H1 (cell line): ENCODE measurements at regions not wholly inside any gene's neighbourhood (a gene's known extent, or its start where the extent isn't known, plus 50 kb on each side); places are given as distances from the start of the nearest gene placed in this dataset.

Experiments used
- CTCF ChIA-PET: fragments of 300-600 bp; sonication (Branson Sonifier 250); formaldehyde crosslinking; loops from one replicate; lab custom pipeline; 2021; ENCODE audit not compliant: partially characterized antibody; lab: Charles Lee
- POLR2A ChIA-PET: fragments of 300-600 bp; sonication (Branson Sonifier 250); formaldehyde crosslinking; loops from one replicate; lab custom pipeline; 2021; ENCODE audit warnings: inconsistent platforms; ENCODE audit not compliant: partially characterized antibody; lab: Charles Lee
- DNase-seq, 2 experiments: peaks; one replicate each; pipeline versions ENCODE4 v3.0.0 to v3.0.0-alpha.2; 2010 to 2022; ENCODE audit warnings: low spot score in 2 of 2, low read depth in 1 of 2, mixed read lengths in 1 of 2
- FAIRE-seq: peaks from 2 replicates; lab custom pipeline; 2011; peaks lifted over from hg19 to GRCh38; lab: Jason Lieb, UNC
- H2AFZ ChIP-seq: 2 replicates; pipeline ENCODE4 v1.8.1; 2012; ENCODE audit warnings: low read length, inconsistent platforms
- H2AK5ac ChIP-seq: 2 replicates; pipeline ENCODE4 v1.6.1; 2013; ENCODE audit warnings: low read depth, low read length
- H2BK120ac ChIP-seq: replicated peaks from 2 replicates; pipeline ENCODE3; 2013; ENCODE audit warnings: low read depth, low read length, inconsistent platforms
- H2BK12ac ChIP-seq: 2 replicates; pipeline ENCODE4 v1.6.1; 2013; ENCODE audit warnings: low read depth, low read length
- H2BK15ac ChIP-seq: 2 replicates; pipeline ENCODE4 v1.6.1; 2013; ENCODE audit warnings: low read length
- H2BK20ac ChIP-seq: 2 replicates; pipeline ENCODE4 v1.6.1; 2013; ENCODE audit warnings: low read length
- H2BK5ac ChIP-seq: 2 replicates; pipeline ENCODE4 v1.6.1; 2013; ENCODE audit warnings: low read depth, low read length
- H3K14ac ChIP-seq: 2 replicates; pipeline ENCODE4 v1.6.1; 2013; ENCODE audit warnings: inconsistent platforms; ENCODE audit not compliant: insufficient read length
- H3K18ac ChIP-seq: 2 replicates; pipeline ENCODE4 v1.6.1; 2013; ENCODE audit warnings: low read length; ENCODE audit errors: extremely low read depth
- H3K23ac ChIP-seq: 2 replicates; pipeline ENCODE4 v1.6.1; 2013; ENCODE audit warnings: inconsistent platforms; ENCODE audit not compliant: insufficient read length
- H3K23me2 ChIP-seq: 2 replicates; pipeline ENCODE4 v1.6.1; 2013; ENCODE audit warnings: low read depth, low read length
- H3K27ac ChIP-seq: 2 replicates; pipeline ENCODE4 v1.6.1; 2011; ENCODE audit warnings: low read depth, low read length, inconsistent platforms
- H3K27me3 ChIP-seq, 4 experiments: replicated peaks in 1 of 4; 1 replicate in 1 of 4; 2 replicates in 3 of 4; pipeline versions ENCODE4 v1.6.1 to v1.8.1; 2011 to 2013; ENCODE audit warnings: low read length in 3 of 4, mild to moderate bottlenecking in 3 of 4, inconsistent platforms in 2 of 4, mixed read lengths in 2 of 4, moderate library complexity in 1 of 4; ENCODE audit not compliant: control insufficient read depth in 3 of 4, insufficient read depth in 3 of 4; ENCODE audit errors: extremely low read depth in 1 of 4
- H3K36me3 ChIP-seq, 4 experiments: 2 replicates each; pipeline versions ENCODE4 v1.6.1 to v1.8.1; 2011 to 2013; ENCODE audit warnings: mild to moderate bottlenecking in 4 of 4, low read length in 3 of 4, moderate library complexity in 2 of 4, control low read depth in 1 of 4, inconsistent platforms in 1 of 4; ENCODE audit not compliant: insufficient read depth in 4 of 4, control insufficient read depth in 2 of 4
- H3K4ac ChIP-seq: replicated peaks from 2 replicates; pipeline ENCODE3; 2013; ENCODE audit warnings: low read length, low read depth, mixed read lengths, inconsistent platforms; ENCODE audit not compliant: insufficient read length
- H3K4me1 ChIP-seq, 4 experiments: replicated peaks in 1 of 4; 1 replicate in 1 of 4; 2 replicates in 3 of 4; pipeline versions ENCODE4 v1.6.1 to v1.8.1; 2011 to 2013; ENCODE audit warnings: low read length in 3 of 4, inconsistent platforms in 2 of 4, mixed read lengths in 1 of 4; ENCODE audit not compliant: insufficient read depth in 4 of 4, control insufficient read depth in 3 of 4
- H3K4me2 ChIP-seq, 2 experiments: 2 replicates each; pipeline versions ENCODE4 v1.6.1 to v1.8.1; 2011 to 2013; ENCODE audit warnings: low read depth in 2 of 2, low read length in 2 of 2, control low read depth in 1 of 2, inconsistent platforms in 1 of 2, mild to moderate bottlenecking in 1 of 2; ENCODE audit not compliant: insufficient read depth in 1 of 2
- H3K4me3 ChIP-seq, 4 experiments: fragments of 200-600, 300-600 bp in 1 of 4; sonication (generic), shearing (Covaris generic), sonication (Bioruptor Twin) in 1 of 4; 2 replicates each; pipeline versions ENCODE4 v1.5.1 to v1.8.1; 2011 to 2016; ENCODE audit warnings: low read length in 4 of 4, low read depth in 3 of 4, control low read depth in 2 of 4, inconsistent platforms in 2 of 4, mild to moderate bottlenecking in 2 of 4, mixed read lengths in 1 of 4, moderate library complexity in 1 of 4; ENCODE audit not compliant: insufficient read depth in 2 of 4; ENCODE audit errors: extremely low read depth in 1 of 4
- H3K56ac ChIP-seq: replicated peaks from 2 replicates; pipeline ENCODE3; 2013; ENCODE audit warnings: low read depth, mild to moderate bottlenecking, mixed read lengths, low read length, inconsistent platforms; ENCODE audit not compliant: insufficient read length
- H3K79me1 ChIP-seq: 2 replicates; pipeline ENCODE4 v1.6.1; 2013; ENCODE audit warnings: low read depth, low read length, control low read depth
- H3K79me2 ChIP-seq, 2 experiments: 2 replicates each; pipeline versions ENCODE4 v1.6.1 to v1.8.1; 2012 to 2013; ENCODE audit warnings: low read length in 2 of 2, mild to moderate bottlenecking in 2 of 2, inconsistent platforms in 1 of 2; ENCODE audit not compliant: insufficient read depth in 2 of 2, control insufficient read depth in 1 of 2
- H3K9ac ChIP-seq, 4 experiments: replicated peaks in 1 of 4; 1 replicate in 1 of 4; 2 replicates in 3 of 4; pipeline versions ENCODE4 v1.6.1 to v1.8.1; 2011 to 2013; ENCODE audit warnings: low read depth in 3 of 4, low read length in 3 of 4, control low read depth in 2 of 4, mild to moderate bottlenecking in 2 of 4, moderate library complexity in 2 of 4, inconsistent platforms in 1 of 4; ENCODE audit errors: extremely low read depth in 1 of 4
- H3K9me3 ChIP-seq, 2 experiments: 2 replicates each; pipeline versions ENCODE4 v1.6.1 to v1.8.1; 2012 to 2013; ENCODE audit warnings: mild to moderate bottlenecking in 2 of 2, moderate library complexity in 2 of 2, control low read depth in 1 of 2, inconsistent platforms in 1 of 2, low read depth in 1 of 2, low read length in 1 of 2, mixed read lengths in 1 of 2; ENCODE audit not compliant: insufficient read depth in 2 of 2
- H4K20me1 ChIP-seq, 2 experiments: replicated peaks in 1 of 2; 2 replicates each; pipeline versions ENCODE3 to v1.8.1; 2011 to 2013; ENCODE audit warnings: inconsistent platforms in 2 of 2, low read length in 2 of 2, mild to moderate bottlenecking in 1 of 2; ENCODE audit not compliant: insufficient read depth in 2 of 2, control insufficient read depth in 1 of 2
- H4K5ac ChIP-seq: 2 replicates; pipeline ENCODE4 v1.6.1; 2013; ENCODE audit warnings: low read length, low read depth, mixed read lengths, inconsistent platforms; ENCODE audit not compliant: insufficient read length
- H4K8ac ChIP-seq: 2 replicates; pipeline ENCODE4 v1.8.0; 2013; ENCODE audit warnings: mild to moderate bottlenecking, moderate library complexity, low read length, inconsistent platforms; ENCODE audit not compliant: insufficient read depth; ENCODE audit errors: extremely low read depth
- H4K91ac ChIP-seq: replicated peaks from 2 replicates; pipeline ENCODE3; 2013; ENCODE audit warnings: low read length, mixed read lengths, inconsistent platforms; ENCODE audit not compliant: insufficient read length
- CEBPB ChIP-seq: IDR thresholded peaks from 2 replicates; pipeline ENCODE4 v1.6.1; 2012; ENCODE audit warnings: low read depth, low read length
- E2F6 ChIP-seq: IDR thresholded peaks from 2 replicates; pipeline ENCODE4 v1.6.1; 2012; ENCODE audit warnings: inconsistent platforms
- EP300 ChIP-seq, 2 experiments: IDR thresholded peaks; 1 replicate in 1 of 2; 2 replicates in 1 of 2; pipeline ENCODE4 v1.6.1; 2011 to 2012; ENCODE audit warnings: low read depth in 2 of 2, low read length in 2 of 2, mild to moderate bottlenecking in 2 of 2, borderline replicate concordance in 1 of 2, inconsistent platforms in 1 of 2, moderate library complexity in 1 of 2
- FOSL1 ChIP-seq: IDR thresholded peaks from 2 replicates; pipeline ENCODE4 v1.6.1; 2011; ENCODE audit warnings: mild to moderate bottlenecking, low read depth, low read length, moderate library complexity; ENCODE audit not compliant: insufficient read depth
- HDAC6 ChIP-seq: IDR thresholded peaks from one replicate; pipeline ENCODE4 v1.7.1; 2012; ENCODE audit warnings: low read depth, mild to moderate bottlenecking, inconsistent platforms, low read length, moderate library complexity
- MAFK ChIP-seq: IDR thresholded peaks from 2 replicates; pipeline ENCODE4 v1.6.1; 2012; ENCODE audit warnings: low read depth, mild to moderate bottlenecking, improper control_type of control experiment, low read length
- POLR2AphosphoS5 ChIP-seq: IDR thresholded peaks from 2 replicates; pipeline ENCODE4 v1.6.1; 2011; ENCODE audit warnings: low read depth, low read length
- RBBP5 ChIP-seq: IDR thresholded peaks from 2 replicates; pipeline ENCODE4 v1.7.1; 2012; ENCODE audit warnings: low read depth, mild to moderate bottlenecking, inconsistent platforms, low read length, moderate library complexity, borderline replicate concordance
- RNF2 ChIP-seq: fragments of 200-900, 300-1000 bp; sonication (generic); IDR thresholded peaks from 2 replicates; pipeline ENCODE4 v1.7.1; 2016; ENCODE audit warnings: borderline replicate concordance, low read depth, mild to moderate bottlenecking, antibody characterized with exemption, low read length; ENCODE audit not compliant: poor library complexity, severe bottlenecking; ENCODE audit errors: missing control alignments
- SIX5 ChIP-seq: IDR thresholded peaks from 2 replicates; pipeline ENCODE4 v1.6.1; 2011; ENCODE audit warnings: mild to moderate bottlenecking, low read depth, low read length
- TAF7 ChIP-seq: optimal IDR thresholded peaks from 2 replicates; pipeline ENCODE3; 2011; ENCODE audit warnings: low read depth, mild to moderate bottlenecking, inconsistent platforms, low read length, moderate library complexity, borderline replicate concordance
- WGBS, 2 experiments: shearing (Covaris generic) in 1 of 2; methylation state at CpG; one replicate each; pipeline versions ENCODE4 v1.1.6 to v1.1.7; 2013 to 2015; ENCODE audit warnings: low lambda C conversion rate in 2 of 2, mixed read lengths in 2 of 2, inconsistent platforms in 1 of 2, low coverage in 1 of 2, missing lambda C conversion rate in 1 of 2; ENCODE audit not compliant: insufficient replicate concordance in 2 of 2, insufficient coverage in 1 of 2, insufficient read length in 1 of 2; ENCODE audit errors: extremely low coverage in 1 of 2, missing lambda C conversion rate in 1 of 2; 5-methylcytosine and 5-hydroxymethylcytosine counted together

GRCh38 chr18:42333558-42333957 lies 378.5 kb downstream of the PIK3C3 start:
- no peak overlapping the region for H3K56ac ChIP-seq
- no peaks in the 10 kb centered on the region for H3K27me3 ChIP-seq
- no peak overlapping the region for H2AFZ ChIP-seq
- no peaks in the 10 kb centered on the region for H3K23me2 ChIP-seq
- no peak overlapping the region for H2BK20ac ChIP-seq
- peaks cover 10 to 12% of the 10 kb centered on the region in 2 experiments; a peak in 3 of 4 replicates for H3K9me3 ChIP-seq
- no peaks in the 10 kb centered on the region for H3K79me1 ChIP-seq
- no peak overlapping the region for H3K23ac ChIP-seq
- no peak overlapping the region for H3K27ac ChIP-seq
- H4K91ac ChIP-seq: no peak overlapping the region
- 74% methylated on average over 3 of the region's 3 CpGs; no CpG with 5 or more reads in 1 of the 2 experiments for WGBS, 2 experiments
- no peak overlapping the region for H3K4me3 ChIP-seq
- no peak overlapping the region for H3K9ac ChIP-seq
- H2AK5ac ChIP-seq: no peak overlapping the region
- no peak overlapping the region for H3K14ac ChIP-seq
- FAIRE-seq: no peak
- ChIA-PET CTCF (interaction anchor here (0.9 kb wide), 1 partner anchor 19 kb away, joined by 3 read pairs; no protein-coding TSS in a partner anchor), POLR2A (no interaction called here)
- H3K36me3 ChIP-seq: peaks cover 0 to 5% (median 0%) of the 10 kb centered on the region in 4 experiments; a peak in 1 of 8 replicates
- H2BK12ac ChIP-seq: no peak overlapping the region
- H2BK5ac ChIP-seq: no peak overlapping the region
- no peak overlapping the region for H2BK120ac ChIP-seq
- no peak overlapping the region for H3K4me2 ChIP-seq
- no peak overlapping the region for H4K8ac ChIP-seq
- no peaks in the 10 kb centered on the region for H4K20me1 ChIP-seq
- H3K79me2 ChIP-seq: no peaks in the 10 kb centered on the region
- H3K4me1 ChIP-seq: peaks cover 0 to 5% (median under 1%) of the 10 kb centered on the region in 4 experiments; a peak in 3 of 7 replicates
- no peak for DNase-seq
- TF ChIP-seq MAFK: no peak
- no peak for TF ChIP-seq E2F6
- TF ChIP-seq RBBP5: no peak
- TF ChIP-seq RNF2: no peak
- TF ChIP-seq HDAC6: no peak
- no peak for TF ChIP-seq POLR2AphosphoS5
- no peak for TF ChIP-seq TAF7
- TF ChIP-seq FOSL1: no peak
- no peak for TF ChIP-seq EP300 (IDR thresholded peaks at IDR 0.05; ENCODE audit: borderline replicate concordance in 1 of 2, low read depth in 2 of 2, low read length in 2 of 2)
- no peak for TF ChIP-seq SIX5
- TF ChIP-seq CEBPB: no peak
- H2BK15ac ChIP-seq: no peak overlapping the region
- no peak overlapping the region for H4K5ac ChIP-seq
- H3K4ac ChIP-seq: no peak overlapping the region
- H3K18ac ChIP-seq: no peak overlapping the region
